ENCODE measurements at regions not wholly inside any gene's neighbourhood (a gene's known extent, or its start where the extent isn't known, plus 50 kb on each side); places are given as distances from the start of the nearest gene placed in this dataset.

DNA sequence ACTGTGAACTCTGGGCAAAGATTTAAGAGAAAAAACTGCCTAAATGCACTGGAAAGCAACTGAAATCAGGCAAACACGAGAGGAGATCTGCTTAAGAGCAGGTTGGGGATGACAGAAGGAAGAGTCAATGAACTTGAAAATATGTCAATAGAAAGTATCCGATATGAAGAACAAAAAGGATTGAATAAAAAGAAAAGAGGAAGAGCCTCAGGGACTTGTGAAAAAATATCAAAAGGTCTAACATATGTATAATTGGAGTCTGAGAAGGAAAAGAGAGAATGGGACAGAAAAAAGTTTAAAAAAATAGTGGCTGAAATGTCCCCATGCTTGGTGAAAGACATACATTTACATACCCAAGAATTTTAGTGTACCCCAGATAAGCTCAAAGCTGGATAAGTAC is 195.5 kb downstream of the COPRS start (continued):
- TF ChIP-seq SP4 (IDR thresholded peaks at IDR 0.05; ENCODE audit: low read length), result no peak
- TF ChIP-seq CBX8 (IDR thresholded peaks at IDR 0.05; ENCODE audit: borderline replicate concordance, low read depth, low read length), result no peak
- no peak for TF ChIP-seq KDM5A (IDR thresholded peaks at IDR 0.05; ENCODE audit: low read length)
- no peak for TF ChIP-seq BCL11A (IDR thresholded peaks at IDR 0.05; ENCODE audit: low read depth in 2 of 2, low read length in 2 of 2)
- no peak for TF ChIP-seq ASH2L (IDR thresholded peaks at IDR 0.05; ENCODE audit: low read length)
- no peak for TF ChIP-seq CHD1 (IDR thresholded peaks at IDR 0.05; ENCODE audit: low read depth, low read length)

Data from H1 (cell line).